ENCODE measurements at regions not wholly inside any gene's neighbourhood (a gene's known extent, or its start where the extent isn't known, plus 50 kb on each side); places are given as distances from the start of the nearest gene placed in this dataset.
A peak's percentile ranks its signal among the peaks of the same experiment; 100 is the strongest.
"Not testable (repeated sequence)": the region's sequence is repeated elsewhere in the genome, so short reads cannot be mapped to it uniquely, and the experiment has no call there.

GRCh38 chr4:128758314-128758922, 51.1 kb upstream of the JADE1 start:
- WGBS (ENCODE audit: insufficient coverage) = no CpG with 5 or more reads among the region's 2 CpGs
- no peak overlapping the region for H3K27ac ChIP-seq (ENCODE audit: low read depth, low read length)

GRCh38 chr4:128757712-128758111, 51.8 kb upstream of the JADE1 start:
- no peaks in the 10 kb centered on the region for H3K36me3 ChIP-seq (ENCODE audit: control insufficient read depth, insufficient read depth, low read length)
- WGBS (ENCODE audit: insufficient coverage) = 25% methylated on average over 3 of the region's 3 CpGs
- H3K4me1 ChIP-seq (ENCODE audit: control insufficient read depth, insufficient read depth, low read length) = no peaks in the 10 kb centered on the region
- no peak overlapping the region for H3K27ac ChIP-seq (ENCODE audit: low read depth, low read length)
- H3K4me3 ChIP-seq (ENCODE audit: low read depth, low read length) = no peak overlapping the region
- no peaks in the 10 kb centered on the region for H3K9me3 ChIP-seq (ENCODE audit: control insufficient read depth, insufficient read depth, low read length)
- DNase-seq (ENCODE audit: low read depth in 4 of 6, low spot score in 6 of 6) = peak in 1 of 6 donors; percentile 7
- no peaks in the 10 kb centered on the region for H3K27me3 ChIP-seq (ENCODE audit: control insufficient read depth, insufficient read depth, low read length)

More at GRCh38 chr4:128758314-128758922, 51.1 kb upstream of the JADE1 start:
- no peak for DNase-seq (ENCODE audit: low read depth in 4 of 6, low spot score in 6 of 6)
- Histone ChIP-seq H3K27me3 (ENCODE audit: control insufficient read depth, insufficient read depth, low read length) (no peaks in the 10 kb centered on the region), H3K4me3 (ENCODE audit: low read depth, low read length) (no peak overlapping the region), H3K4me1 (ENCODE audit: control insufficient read depth, insufficient read depth, low read length) (no peaks in the 10 kb centered on the region), H3K36me3 (ENCODE audit: control insufficient read depth, insufficient read depth, low read length) (no peaks in the 10 kb centered on the region), H3K9me3 (ENCODE audit: control insufficient read depth, insufficient read depth, low read length) (no peaks in the 10 kb centered on the region)

GRCh38 chr4:128751354-128751753, 58.1 kb upstream of the JADE1 start:
- H3K27ac ChIP-seq (ENCODE audit: low read depth, low read length) = no peak overlapping the region
- no peaks in the 10 kb centered on the region for H3K4me1 ChIP-seq (ENCODE audit: control insufficient read depth, insufficient read depth, low read length)
- no peaks in the 10 kb centered on the region for H3K9me3 ChIP-seq (ENCODE audit: control insufficient read depth, insufficient read depth, low read length)
- H3K36me3 ChIP-seq (ENCODE audit: control insufficient read depth, insufficient read depth, low read length) = no peaks in the 10 kb centered on the region
- H3K27me3 ChIP-seq (ENCODE audit: control insufficient read depth, insufficient read depth, low read length) = no peaks in the 10 kb centered on the region
- 90% methylated on average over 3 of the region's 4 CpGs for WGBS (ENCODE audit: insufficient coverage)
- H3K4me3 ChIP-seq (ENCODE audit: low read depth, low read length) = no peak overlapping the region
- DNase-seq (ENCODE audit: low read depth in 4 of 6, low spot score in 6 of 6) = no peak

- H3K27me3 ChIP-seq (ENCODE audit: control insufficient read depth, insufficient read depth, low read length) = not testable (repeated sequence)
- WGBS (ENCODE audit: insufficient coverage) = 90% methylated on average over 7 of the region's 7 CpGs
These were observed 67.8 kb upstream of the JADE1 start for GRCh38 chr4:128741748-128742147.

GRCh38 chr4:128737098-128737513, 72.4 kb upstream of the JADE1 start:
- WGBS (ENCODE audit: insufficient coverage) = 97% methylated on average over 9 of the region's 9 CpGs

More at GRCh38 chr4:128741748-128742147, 67.8 kb upstream of the JADE1 start:
- not testable (repeated sequence) for H3K4me3 ChIP-seq (ENCODE audit: low read depth, low read length); H3K27ac ChIP-seq (ENCODE audit: low read depth, low read length); H3K4me1 ChIP-seq (ENCODE audit: control insufficient read depth, insufficient read depth, low read length); H3K9me3 ChIP-seq (ENCODE audit: control insufficient read depth, insufficient read depth, low read length); DNase-seq (ENCODE audit: low read depth in 4 of 6, low spot score in 6 of 6); H3K36me3 ChIP-seq (ENCODE audit: control insufficient read depth, insufficient read depth, low read length)

GRCh38 chr4:128735714-128736113, 73.8 kb upstream of the JADE1 start:
- no peaks in the 10 kb centered on the region for H3K9me3 ChIP-seq (ENCODE audit: control insufficient read depth, insufficient read depth, low read length)
- H3K36me3 ChIP-seq (ENCODE audit: control insufficient read depth, insufficient read depth, low read length) = no peaks in the 10 kb centered on the region
- DNase-seq (ENCODE audit: low read depth in 4 of 6, low spot score in 6 of 6) = no peak
- no peak overlapping the region for H3K27ac ChIP-seq (ENCODE audit: low read depth, low read length)
- no CpG with 5 or more reads among the region's 2 CpGs for WGBS (ENCODE audit: insufficient coverage)
- H3K4me3 ChIP-seq (ENCODE audit: low read depth, low read length) = no peak overlapping the region
- no peaks in the 10 kb centered on the region for H3K4me1 ChIP-seq (ENCODE audit: control insufficient read depth, insufficient read depth, low read length)
- H3K27me3 ChIP-seq (ENCODE audit: control insufficient read depth, insufficient read depth, low read length) = no peaks in the 10 kb centered on the region

More at GRCh38 chr4:128737098-128737513, 72.4 kb upstream of the JADE1 start:
- Histone ChIP-seq H3K36me3 (ENCODE audit: control insufficient read depth, insufficient read depth, low read length) (no peaks in the 10 kb centered on the region), H3K4me3 (ENCODE audit: low read depth, low read length) (no peak overlapping the region), H3K27me3 (ENCODE audit: control insufficient read depth, insufficient read depth, low read length) (no peaks in the 10 kb centered on the region), H3K4me1 (ENCODE audit: control insufficient read depth, insufficient read depth, low read length) (no peaks in the 10 kb centered on the region), H3K9me3 (ENCODE audit: control insufficient read depth, insufficient read depth, low read length) (no peaks in the 10 kb centered on the region), H3K27ac (ENCODE audit: low read depth, low read length) (no peak overlapping the region)
- DNase-seq (ENCODE audit: low read depth in 4 of 6, low spot score in 6 of 6) = no peak

GRCh38 chr4:128728190-128728589, 81.3 kb upstream of the JADE1 start:
- Histone ChIP-seq H3K9me3 (ENCODE audit: control insufficient read depth, insufficient read depth, low read length) (no peaks in the 10 kb centered on the region), H3K27me3 (ENCODE audit: control insufficient read depth, insufficient read depth, low read length) (no peaks in the 10 kb centered on the region), H3K4me1 (ENCODE audit: control insufficient read depth, insufficient read depth, low read length) (no peaks in the 10 kb centered on the region), H3K36me3 (ENCODE audit: control insufficient read depth, insufficient read depth, low read length) (no peaks in the 10 kb centered on the region), H3K4me3 (ENCODE audit: low read depth, low read length) (no peak overlapping the region), H3K27ac (ENCODE audit: low read depth, low read length) (no peak overlapping the region)
- no CpG with 5 or more reads among the region's 2 CpGs for WGBS (ENCODE audit: insufficient coverage)
- DNase-seq (ENCODE audit: low read depth in 4 of 6, low spot score in 6 of 6) = no peak

- no peak overlapping the region for H3K4me3 ChIP-seq (ENCODE audit: low read depth, low read length)
- no peak for DNase-seq (ENCODE audit: low read depth in 4 of 6, low spot score in 6 of 6)
- no peak overlapping the region for H3K27ac ChIP-seq (ENCODE audit: low read depth, low read length)
- no peaks in the 10 kb centered on the region for H3K4me1 ChIP-seq (ENCODE audit: control insufficient read depth, insufficient read depth, low read length)
- no peaks in the 10 kb centered on the region for H3K36me3 ChIP-seq (ENCODE audit: control insufficient read depth, insufficient read depth, low read length)
- H3K9me3 ChIP-seq (ENCODE audit: control insufficient read depth, insufficient read depth, low read length) = no peaks in the 10 kb centered on the region
- H3K27me3 ChIP-seq (ENCODE audit: control insufficient read depth, insufficient read depth, low read length) = no peaks in the 10 kb centered on the region
These were observed 81.8 kb upstream of the JADE1 start for GRCh38 chr4:128727658-128728057.

- H3K4me3 ChIP-seq (ENCODE audit: low read depth, low read length) = no peak overlapping the region
- H3K9me3 ChIP-seq (ENCODE audit: control insufficient read depth, insufficient read depth, low read length) = no peaks in the 10 kb centered on the region
- DNase-seq (ENCODE audit: low read depth in 4 of 6, low spot score in 6 of 6) = peak in 1 of 6 donors; percentile 51
- H3K36me3 ChIP-seq (ENCODE audit: control insufficient read depth, insufficient read depth, low read length) = no peaks in the 10 kb centered on the region
- H3K4me1 ChIP-seq (ENCODE audit: control insufficient read depth, insufficient read depth, low read length) = no peaks in the 10 kb centered on the region
- 71% methylated on average over 1 of the region's 3 CpGs for WGBS (ENCODE audit: insufficient coverage)
- H3K27ac ChIP-seq (ENCODE audit: low read depth, low read length) = no peak overlapping the region
- no peaks in the 10 kb centered on the region for H3K27me3 ChIP-seq (ENCODE audit: control insufficient read depth, insufficient read depth, low read length)
These were observed 84.0 kb upstream of the JADE1 start for GRCh38 chr4:128725405-128726055.

GRCh38 chr4:128722911-128723310, 86.6 kb upstream of the JADE1 start:
- no peak for DNase-seq (ENCODE audit: low read depth in 4 of 6, low spot score in 6 of 6)
- Histone ChIP-seq H3K4me1 (ENCODE audit: control insufficient read depth, insufficient read depth, low read length) (no peaks in the 10 kb centered on the region), H3K27ac (ENCODE audit: low read depth, low read length) (no peak overlapping the region), H3K36me3 (ENCODE audit: control insufficient read depth, insufficient read depth, low read length) (no peaks in the 10 kb centered on the region), H3K4me3 (ENCODE audit: low read depth, low read length) (no peak overlapping the region), H3K27me3 (ENCODE audit: control insufficient read depth, insufficient read depth, low read length) (no peaks in the 10 kb centered on the region), H3K9me3 (ENCODE audit: control insufficient read depth, insufficient read depth, low read length) (no peaks in the 10 kb centered on the region)
- no CpG with 5 or more reads among the region's 2 CpGs for WGBS (ENCODE audit: insufficient coverage)

All from spinal cord (tissue), 9 donors.